GM12872 (cell line): ENCODE measurements at regions not wholly inside any gene's neighbourhood (a gene's known extent, or its start where the extent isn't known, plus 50 kb on each side); places are given as distances from the start of the nearest gene placed in this dataset.

Experiments used
- CTCF ChIP-seq: IDR thresholded peaks from 3 replicates; pipeline ENCODE4 v1.5.1; 2011; ENCODE audit warnings: low read depth, mild to moderate bottlenecking, low read length, moderate library complexity; ENCODE audit not compliant: insufficient read depth

- TF ChIP-seq CTCF: no peak
These were observed 219.7 kb upstream of the RPL38 start for GRCh38 chr17:73983621-73984400.

GRCh38 chr17:73984941-73985340, 218.5 kb upstream of the RPL38 start:
- TF ChIP-seq CTCF: no peak

- TF ChIP-seq CTCF: no peak
These were observed 217.9 kb upstream of the RPL38 start for GRCh38 chr17:73985466-73986015.

- TF ChIP-seq CTCF: no peak
These were observed 216.8 kb upstream of the RPL38 start for GRCh38 chr17:73986641-73987177.

- no peak for TF ChIP-seq CTCF
These were observed 216.1 kb upstream of the RPL38 start for GRCh38 chr17:73987395-73987794.

GRCh38 chr17:73987845-73988509, 215.5 kb upstream of the RPL38 start:
- no peak for TF ChIP-seq CTCF

- no peak for TF ChIP-seq CTCF
These were observed 213.8 kb upstream of the RPL38 start for GRCh38 chr17:73989671-73990070.
